ENCODE measurements at regions not wholly inside any gene's neighbourhood (a gene's known extent, or its start where the extent isn't known, plus 50 kb on each side); places are given as distances from the start of the nearest gene placed in this dataset.
A peak's percentile ranks its signal among the peaks of the same experiment; 100 is the strongest.

- no peaks in the 10 kb centered on the region for H3K9me3 Mint-ChIP-seq (ENCODE audit: unreplicated experiment)
- no peaks in the 10 kb centered on the region for H3K9me3 ChIP-seq
- no peak for TF ChIP-seq CTCF (IDR thresholded peaks at IDR 0.05; ENCODE audit: insufficient read depth in 1 of 2, low read depth in 1 of 2, low read length in 1 of 2, severe bottlenecking in 1 of 2, unreplicated experiment in 1 of 2)
- H3K4me1 Mint-ChIP-seq (ENCODE audit: low read depth, unreplicated experiment) = peaks cover 60% of the 10 kb centered on the region
- no peak overlapping the region for H3K4me3 ChIP-seq (ENCODE audit: low read depth, low read length)
- no peaks in the 10 kb centered on the region for H3K36me3 ChIP-seq (ENCODE audit: control insufficient read depth, insufficient read depth, low read length)
- H3K4me1 ChIP-seq = peaks cover 62% of the 10 kb centered on the region
- H3K4me3 Mint-ChIP-seq (ENCODE audit: unreplicated experiment) = no peak overlapping the region
- peak overlapping the region; percentile 85 for H3K27ac Mint-ChIP-seq (ENCODE audit: unreplicated experiment)
- POLR2A ChIA-PET = interaction anchor here (0.6 kb wide), 1 partner anchor 65 kb away, joined by 3 read pairs; no protein-coding TSS in a partner anchor
- no peaks in the 10 kb centered on the region for H3K27me3 ChIP-seq (replicated peaks; ENCODE audit: control insufficient read depth, insufficient read depth, low read length)
- DNase-seq = no peak
- intact Hi-C loops (cut with micrococcal nuclease; ENCODE audit: unreplicated experiment) = loop anchor here (5.0 kb wide), 1 partner anchor 204 kb away; no protein-coding TSS in a partner anchor
- CTCF ChIA-PET = interaction anchor here (0.6 to 0.7 kb wide), 2 partner anchors 46 to 448 kb away, joined by 3 to 4 read pairs; no protein-coding TSS in a partner anchor
- no peaks in the 10 kb centered on the region for H3K27me3 Mint-ChIP-seq (ENCODE audit: insufficient read depth, unreplicated experiment)
- no TSS peak for BruUV-seq (replicated peaks)
- peaks cover 23% of the 10 kb centered on the region for H3K36me3 Mint-ChIP-seq (ENCODE audit: insufficient read depth, unreplicated experiment)
Measured at GRCh38 chr6:21382821-21383449, 210.6 kb upstream of the SOX4 start.

- DNase-seq = no peak
- intact Hi-C loops (cut with micrococcal nuclease; ENCODE audit: unreplicated experiment) = loop anchor here (5.0 kb wide), 1 partner anchor 204 kb away; no protein-coding TSS in a partner anchor
- peaks cover 59% of the 10 kb centered on the region for H3K4me1 Mint-ChIP-seq (ENCODE audit: low read depth, unreplicated experiment)
- no peaks in the 10 kb centered on the region for H3K36me3 ChIP-seq (ENCODE audit: control insufficient read depth, insufficient read depth, low read length)
- no TSS peak for BruUV-seq (replicated peaks)
- no peak for TF ChIP-seq CTCF (IDR thresholded peaks at IDR 0.05; ENCODE audit: insufficient read depth in 1 of 2, low read depth in 1 of 2, low read length in 1 of 2, severe bottlenecking in 1 of 2, unreplicated experiment in 1 of 2)
- no peaks in the 10 kb centered on the region for H3K27me3 ChIP-seq (replicated peaks; ENCODE audit: control insufficient read depth, insufficient read depth, low read length)
- POLR2A ChIA-PET = no interaction called here
- H3K36me3 Mint-ChIP-seq (ENCODE audit: insufficient read depth, unreplicated experiment) = peaks cover 20% of the 10 kb centered on the region
- no peaks in the 10 kb centered on the region for H3K9me3 ChIP-seq
- peaks cover 62% of the 10 kb centered on the region for H3K4me1 ChIP-seq
- no peaks in the 10 kb centered on the region for H3K9me3 Mint-ChIP-seq (ENCODE audit: unreplicated experiment)
- peak overlapping the region; percentile 85 for H3K27ac Mint-ChIP-seq (ENCODE audit: unreplicated experiment)
- CTCF ChIA-PET = no interaction called here
- no peak overlapping the region for H3K4me3 Mint-ChIP-seq (ENCODE audit: unreplicated experiment)
- no peaks in the 10 kb centered on the region for H3K27me3 Mint-ChIP-seq (ENCODE audit: insufficient read depth, unreplicated experiment)
- H3K4me3 ChIP-seq (ENCODE audit: low read depth, low read length) = no peak overlapping the region
Measured at GRCh38 chr6:21383450-21384085, 210.0 kb upstream of the SOX4 start.

GRCh38 chr6:21384216-21384615 lies 209.3 kb upstream of the SOX4 start:
- Histone ChIP-seq H3K9me3 (no peaks in the 10 kb centered on the region), H3K27me3 (replicated peaks; ENCODE audit: control insufficient read depth, insufficient read depth, low read length) (no peaks in the 10 kb centered on the region), H3K36me3 (ENCODE audit: control insufficient read depth, insufficient read depth, low read length) (no peaks in the 10 kb centered on the region), H3K4me3 (ENCODE audit: low read depth, low read length) (no peak overlapping the region), H3K4me1 (peaks cover 62% of the 10 kb centered on the region)
- TF ChIP-seq CTCF (IDR thresholded peaks at IDR 0.05; ENCODE audit: insufficient read depth in 1 of 2, low read depth in 1 of 2, low read length in 1 of 2, severe bottlenecking in 1 of 2, unreplicated experiment in 1 of 2) = no peak
- Mint-ChIP-seq H3K4me3 (ENCODE audit: unreplicated experiment) (no peak overlapping the region), H3K27me3 (ENCODE audit: insufficient read depth, unreplicated experiment) (no peaks in the 10 kb centered on the region), H3K27ac (ENCODE audit: unreplicated experiment) (peak overlapping the region; percentile 85), H3K9me3 (ENCODE audit: unreplicated experiment) (no peaks in the 10 kb centered on the region), H3K36me3 (ENCODE audit: insufficient read depth, unreplicated experiment) (peaks cover 17% of the 10 kb centered on the region), H3K4me1 (ENCODE audit: low read depth, unreplicated experiment) (peaks cover 59% of the 10 kb centered on the region)
- CTCF ChIA-PET = no interaction called here
- DNase-seq = no peak
- no TSS peak for BruUV-seq (replicated peaks)
- POLR2A ChIA-PET = no interaction called here
- intact Hi-C loops (cut with micrococcal nuclease; ENCODE audit: unreplicated experiment) = loop anchor here (5.0 kb wide), 1 partner anchor 203 kb away; no protein-coding TSS in a partner anchor
